SK-N-SH (cell line): ENCODE measurements at regions not wholly inside any gene's neighbourhood (a gene's known extent, or its start where the extent isn't known, plus 50 kb on each side); places are given as distances from the start of the nearest gene placed in this dataset.

Source experiments
- CTCF ChIA-PET: fragments of 300-600, 350-600 bp; formaldehyde crosslinking; extraction: SDS; loops from one replicate; lab custom pipeline; 2021; lab: Yijun Ruan, JAX
- POLR2A ChIA-PET: fragments of 350-600 bp; sonication (Branson Sonifier 250); formaldehyde crosslinking; extraction: SDS; loops from one replicate; lab custom pipeline; 2020; ENCODE audit warnings: antibody characterized with exemption, inconsistent platforms; lab: Yijun Ruan, JAX
- DNase-seq: peaks from one replicate; pipeline ENCODE4 v3.0.0; 2012
- H2AFZ ChIP-seq: fragments of 200-600 bp; sonication (generic); 2 replicates; pipeline ENCODE4 v1.8.1; 2016; ENCODE audit warnings: antibody characterized with exemption, mild to moderate bottlenecking, low read depth
- H3F3A ChIP-seq: fragments of 200-600 bp; sonication (generic); replicated peaks from 2 replicates; pipeline ENCODE3; 2016; ENCODE audit warnings: antibody characterized with exemption, mild to moderate bottlenecking; ENCODE audit not compliant: insufficient read depth
- H3K27ac ChIP-seq, 2 experiments: fragments of 200-500 bp in 1 of 2; fragments of 200-600 bp in 1 of 2; sonication (Bioruptor generic) in 1 of 2; sonication (generic), shearing (Covaris generic) in 1 of 2; 2 replicates each; pipeline versions ENCODE4 v1.5.1 to v1.6.1; 2014 to 2016; ENCODE audit warnings: low read depth in 2 of 2, inconsistent platforms in 1 of 2, low read length in 1 of 2, mild to moderate bottlenecking in 1 of 2, mixed read lengths in 1 of 2
- H3K27me3 ChIP-seq: fragments of 200-600 bp; sonication (generic), shearing (Covaris generic); 2 replicates; pipeline ENCODE4 v1.6.1; 2016; ENCODE audit warnings: mixed run types; ENCODE audit not compliant: insufficient read depth
- H3K36me3 ChIP-seq, 2 experiments: fragments of 200-500 bp in 1 of 2; fragments of 200-600 bp in 1 of 2; sonication (Bioruptor generic) in 1 of 2; sonication (generic) in 1 of 2; replicated peaks in 1 of 2; 2 replicates each; pipeline versions ENCODE3 to v1.5.1; 2014 to 2016; ENCODE audit warnings: low read length in 1 of 2, mild to moderate bottlenecking in 1 of 2; ENCODE audit not compliant: insufficient read depth in 2 of 2, control insufficient read depth in 1 of 2
- H3K4me1 ChIP-seq, 2 experiments: fragments of 200-500 bp in 1 of 2; fragments of 200-600 bp in 1 of 2; sonication (Bioruptor generic) in 1 of 2; sonication (generic), shearing (Covaris generic) in 1 of 2; 2 replicates each; pipeline versions ENCODE4 v1.5.1 to v1.6.1; 2014 to 2016; ENCODE audit warnings: low read depth in 1 of 2, low read length in 1 of 2, mixed run types in 1 of 2; ENCODE audit not compliant: insufficient read depth in 2 of 2, control insufficient read depth in 1 of 2
- H3K4me2 ChIP-seq: fragments of 200-600 bp; sonication (generic), shearing (Covaris generic); 2 replicates; pipeline ENCODE4 v1.6.1; 2017; ENCODE audit warnings: mixed run types
- H3K4me3 ChIP-seq, 2 experiments: fragments of 200-500 bp in 1 of 2; fragments of 200-600 bp in 1 of 2; sonication (Bioruptor generic) in 1 of 2; sonication (generic), shearing (Covaris generic) in 1 of 2; 2 replicates each; pipeline versions ENCODE4 v1.5.1 to v1.8.1; 2014 to 2016; ENCODE audit warnings: low read depth in 2 of 2, inconsistent platforms in 1 of 2, low read length in 1 of 2, mild to moderate bottlenecking in 1 of 2, mixed read lengths in 1 of 2, moderate library complexity in 1 of 2
- H3K79me2 ChIP-seq: fragments of 200-600 bp; sonication (generic); 2 replicates; pipeline ENCODE4 v1.8.1; 2017; ENCODE audit warnings: mild to moderate bottlenecking; ENCODE audit not compliant: insufficient read depth
- H3K9ac ChIP-seq: fragments of 200-600 bp; sonication (generic); 2 replicates; pipeline ENCODE4 v1.6.1; 2017; ENCODE audit warnings: mixed run types
- H3K9me2 ChIP-seq: fragments of 200-600 bp; sonication (generic); 2 replicates; pipeline ENCODE4 v1.6.1; 2017; ENCODE audit warnings: mixed run types
- H3K9me3 ChIP-seq: fragments of 200-600 bp; sonication (generic); 2 replicates; pipeline ENCODE4 v1.6.1; 2017; ENCODE audit warnings: mixed run types, mild to moderate bottlenecking, moderate library complexity
- H4K20me1 ChIP-seq: fragments of 200-600 bp; sonication (generic); 2 replicates; pipeline ENCODE4 v1.6.1; 2017; ENCODE audit warnings: mild to moderate bottlenecking, mixed run types; ENCODE audit not compliant: insufficient read depth
- CTCF ChIP-seq: fragments of 200-600 bp; sonication (generic); IDR thresholded peaks from 2 replicates; pipeline ENCODE4 v1.6.1; 2017; ENCODE audit warnings: antibody characterized with exemption, mild to moderate bottlenecking, moderate library complexity
- ELF1 ChIP-seq: IDR thresholded peaks from 2 replicates; pipeline ENCODE4 v1.4.0; 2012
- EP300 ChIP-seq, 2 experiments: IDR thresholded peaks; 2 replicates each; pipeline versions ENCODE4 v1.4.0 to v1.6.1; 2012; ENCODE audit warnings: borderline replicate concordance in 1 of 2, low read depth in 1 of 2, low read length in 1 of 2
- GATA2 ChIP-seq: sonication (generic); formaldehyde crosslinking; IDR thresholded peaks from 2 replicates; pipeline ENCODE4 v1.5.0; 2020; ENCODE audit warnings: mild to moderate bottlenecking, missing genetic modification reagents
- MEF2A ChIP-seq: IDR thresholded peaks from 2 replicates; pipeline ENCODE4 v1.4.0; 2012; ENCODE audit warnings: low read depth, borderline replicate concordance
- NFIC ChIP-seq: IDR thresholded peaks from 2 replicates; pipeline ENCODE4 v1.4.0; 2012; ENCODE audit warnings: borderline replicate concordance
- NRF1 ChIP-seq: IDR thresholded peaks from 2 replicates; pipeline ENCODE4 v1.6.1; 2012; ENCODE audit warnings: low read depth, mild to moderate bottlenecking, low read length
- PBX3 ChIP-seq: IDR thresholded peaks from 2 replicates; pipeline ENCODE4; 2012
- RFX5 ChIP-seq: IDR thresholded peaks from 2 replicates; pipeline ENCODE4 v1.6.1; 2012; ENCODE audit warnings: mild to moderate bottlenecking, improper control_type of control experiment, low read length
- RXRA ChIP-seq: IDR thresholded peaks from 2 replicates; pipeline ENCODE4 v1.4.0; 2012; ENCODE audit warnings: low read depth, mild to moderate bottlenecking, borderline replicate concordance
- SIN3A ChIP-seq: IDR thresholded peaks from 2 replicates; pipeline ENCODE4 v1.6.1; 2012; ENCODE audit warnings: low read depth, mild to moderate bottlenecking, low read length, moderate library complexity, borderline replicate concordance
- SMC3 ChIP-seq: IDR thresholded peaks from 2 replicates; pipeline ENCODE4 v1.6.1; 2012; ENCODE audit warnings: low read depth, low read length, improper control_type of control experiment
- TEAD4 ChIP-seq: IDR thresholded peaks from 2 replicates; pipeline ENCODE4 v1.4.0; 2012; ENCODE audit warnings: mild to moderate bottlenecking, borderline replicate concordance; ENCODE audit not compliant: insufficient read depth
- YY1 ChIP-seq: IDR thresholded peaks from 2 replicates; pipeline ENCODE4 v1.4.0; 2012; ENCODE audit warnings: low read depth, mild to moderate bottlenecking
- WGBS: methylation state at CpG from one replicate; pipeline ENCODE4 v1.1.6; 2017; ENCODE audit warnings: low lambda C conversion rate; 5-methylcytosine and 5-hydroxymethylcytosine counted together

GRCh38 chr15:49718846-49719245 lies 98.0 kb downstream of the DTWD1 start:
- Histone ChIP-seq H3K9me3 (no peaks in the 10 kb centered on the region), H3K4me2 (no peak overlapping the region), H3K4me1 (no peaks in the 10 kb centered on the region), H4K20me1 (no peaks in the 10 kb centered on the region), H3K9me2 (no peaks in the 10 kb centered on the region), H3K79me2 (no peaks in the 10 kb centered on the region), H3K9ac (no peak overlapping the region)
- no peak for DNase-seq
- TF ChIP-seq RFX5: no peak
- no peak for TF ChIP-seq PBX3
- TF ChIP-seq SIN3A: no peak
- TF ChIP-seq CTCF: no peak
- TF ChIP-seq NRF1: no peak
- no peak for TF ChIP-seq RXRA
- no peak for TF ChIP-seq MEF2A
- no peak for TF ChIP-seq EP300 (IDR thresholded peaks at IDR 0.05; ENCODE audit: borderline replicate concordance in 1 of 2, low read depth in 1 of 2, low read length in 1 of 2)
- TF ChIP-seq, all 33 proteins: peak for 0
- 30% methylated on average over 3 of the region's 3 CpGs for WGBS
- Histone ChIP-seq H3K36me3 (no peaks in the 10 kb centered on the region), H3K4me3 (no peak overlapping the region), H3F3A (no peaks in the 10 kb centered on the region), H3K27ac (no peak overlapping the region), H2AFZ (no peak overlapping the region), H3K27me3 (no peaks in the 10 kb centered on the region)
- POLR2A ChIA-PET: no interaction called here
- CTCF ChIA-PET: no interaction called here

GRCh38 chr15:49720261-49720660 lies 99.4 kb downstream of the DTWD1 start:
- no peak overlapping the region for H3K9ac ChIP-seq
- H3K9me3 ChIP-seq: no peaks in the 10 kb centered on the region
- no peak overlapping the region for H3K27ac ChIP-seq
- no peaks in the 10 kb centered on the region for H3K36me3 ChIP-seq
- DNase-seq: no peak
- H3F3A ChIP-seq: no peaks in the 10 kb centered on the region
- no peaks in the 10 kb centered on the region for H4K20me1 ChIP-seq
- no peaks in the 10 kb centered on the region for H3K9me2 ChIP-seq
- CTCF ChIA-PET: interaction anchor here (0.6 to 1.2 kb wide), 2 partner anchors 12 to 24 kb away, joined by 3 to 6 read pairs; no protein-coding TSS in a partner anchor
- H3K4me1 ChIP-seq: no peaks in the 10 kb centered on the region
- H3K27me3 ChIP-seq: no peaks in the 10 kb centered on the region
- POLR2A ChIA-PET: no interaction called here
- H3K4me3 ChIP-seq: no peak overlapping the region
- H3K4me2 ChIP-seq: no peak overlapping the region
- TF ChIP-seq SMC3 (no peak), NFIC (no peak), TEAD4 (no peak), YY1 (no peak), ELF1 (no peak), EP300 (IDR thresholded peaks at IDR 0.05; ENCODE audit: borderline replicate concordance in 1 of 2, low read depth in 1 of 2, low read length in 1 of 2) (no peak), RXRA (no peak), SIN3A (no peak), CTCF (no peak), GATA2 (no peak)
- no peak overlapping the region for H2AFZ ChIP-seq
- WGBS: 53% methylated on average over 3 of the region's 3 CpGs
- H3K79me2 ChIP-seq: no peaks in the 10 kb centered on the region
